ENCODE measurements at regions not wholly inside any gene's neighbourhood (a gene's known extent, or its start where the extent isn't known, plus 50 kb on each side); places are given as distances from the start of the nearest gene placed in this dataset.
"Not testable (repeated sequence)": the region's sequence is repeated elsewhere in the genome, so short reads cannot be mapped to it uniquely, and the experiment has no call there.

DNA sequence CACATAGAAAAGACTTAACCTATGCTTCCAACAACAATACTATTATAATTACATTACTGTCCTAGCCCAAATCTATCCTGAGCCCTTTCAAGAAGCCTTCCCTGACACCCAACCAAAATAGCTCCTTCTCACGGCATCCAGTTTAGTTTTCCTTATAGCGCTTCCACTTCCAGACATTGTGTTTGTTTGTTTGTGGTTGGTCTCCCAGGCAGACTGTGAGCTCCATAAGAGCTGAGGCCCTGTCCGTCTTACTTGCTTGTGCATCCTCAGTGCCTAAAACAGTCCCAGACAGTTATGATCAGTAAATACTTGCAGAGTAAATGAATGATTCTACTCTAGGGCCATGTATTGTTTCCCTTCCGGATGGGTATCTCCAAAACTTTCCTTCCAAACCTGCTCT is 68.1 kb upstream of the STARD13 start:
- Histone ChIP-seq H3K9ac (ENCODE audit: low read depth, low read length) (no peak overlapping the region), H3K4me1 (ENCODE audit: insufficient read depth, low read length) (no peaks in the 10 kb centered on the region), H3K27me3 (ENCODE audit: insufficient read depth, low read length) (peaks cover 44% of the 10 kb centered on the region), H3K4me3 (ENCODE audit: low read length) (no peak overlapping the region), H3K36me3 (ENCODE audit: insufficient read depth, low read depth, low read length) (no peaks in the 10 kb centered on the region), H3K9me3 (ENCODE audit: insufficient read depth, low read depth, low read length) (no peaks in the 10 kb centered on the region), H3K27ac (ENCODE audit: low read length) (no peak overlapping the region)

DNA sequence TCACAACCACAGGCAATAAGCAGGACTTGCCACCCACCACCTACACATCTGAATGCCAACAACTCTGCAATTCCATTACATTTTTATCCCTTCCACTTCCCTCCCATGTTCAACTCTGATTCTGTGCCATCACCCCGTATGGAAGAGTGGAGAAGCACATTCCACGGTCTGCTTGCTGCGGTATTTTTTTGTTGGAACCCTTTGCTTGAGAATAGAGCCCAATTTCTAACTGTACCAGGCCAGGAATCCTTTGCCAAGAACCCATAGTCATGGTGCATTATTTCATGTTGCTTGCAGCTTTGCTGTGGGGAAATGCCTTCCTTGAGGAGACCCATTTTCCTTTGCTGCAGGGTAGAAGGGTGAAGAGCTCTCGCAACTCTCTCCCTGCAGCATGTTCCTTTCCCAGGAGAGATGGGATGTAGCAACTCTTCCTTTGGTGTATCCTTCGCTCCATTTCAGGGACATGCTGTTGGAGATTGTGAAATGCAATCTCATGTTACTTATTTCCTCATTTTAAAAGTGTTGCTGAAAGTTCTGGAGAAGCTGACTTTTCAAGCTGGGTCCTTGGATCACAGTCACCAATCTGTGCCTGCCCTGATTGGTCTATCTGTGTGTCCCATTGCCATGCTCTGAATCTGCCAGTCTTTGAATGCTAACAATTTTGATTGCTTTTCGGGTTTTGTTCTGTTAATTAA is 69.8 kb upstream of the STARD13 start:
- H3K9me3 ChIP-seq (ENCODE audit: insufficient read depth, low read depth, low read length), result no peaks in the 10 kb centered on the region

DNA sequence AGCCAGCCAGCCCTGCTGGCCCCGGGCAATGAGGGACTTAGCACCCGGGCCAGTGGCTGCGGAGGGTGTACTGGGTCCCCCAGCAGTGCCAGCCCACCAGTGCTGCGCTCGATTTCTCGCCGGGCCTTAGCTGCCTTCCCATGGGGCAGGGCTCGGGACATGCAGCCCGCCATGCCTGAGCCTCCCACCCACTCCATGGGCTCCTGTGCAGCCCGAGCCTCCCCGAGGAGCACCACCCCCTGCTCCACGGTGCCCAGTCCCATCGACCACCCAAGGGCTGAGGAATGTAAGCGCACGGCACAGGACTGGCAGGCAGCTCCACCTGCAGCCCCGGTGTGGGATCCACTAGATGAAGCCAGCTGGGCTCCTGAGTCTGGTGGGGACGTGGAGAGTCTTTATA is 72.5 kb upstream of the STARD13 start:
- not testable (repeated sequence) for H3K36me3 ChIP-seq (ENCODE audit: insufficient read depth, low read depth, low read length); H3K4me3 ChIP-seq (ENCODE audit: low read length); H3K27me3 ChIP-seq (ENCODE audit: insufficient read depth, low read length); H3K4me1 ChIP-seq (ENCODE audit: insufficient read depth, low read length); H3K27ac ChIP-seq (ENCODE audit: low read length); H3K9me3 ChIP-seq (ENCODE audit: insufficient read depth, low read depth, low read length); H3K9ac ChIP-seq (ENCODE audit: low read depth, low read length)

More for the DNA sequence above, 69.8 kb upstream of the STARD13 start:
- Histone ChIP-seq H3K4me1 (ENCODE audit: insufficient read depth, low read length) (no peaks in the 10 kb centered on the region), H3K27ac (ENCODE audit: low read length) (no peak overlapping the region), H3K27me3 (ENCODE audit: insufficient read depth, low read length) (peaks cover 27% of the 10 kb centered on the region), H3K4me3 (ENCODE audit: low read length) (no peak overlapping the region), H3K9ac (ENCODE audit: low read depth, low read length) (no peak overlapping the region), H3K36me3 (ENCODE audit: insufficient read depth, low read depth, low read length) (no peaks in the 10 kb centered on the region)

DNA sequence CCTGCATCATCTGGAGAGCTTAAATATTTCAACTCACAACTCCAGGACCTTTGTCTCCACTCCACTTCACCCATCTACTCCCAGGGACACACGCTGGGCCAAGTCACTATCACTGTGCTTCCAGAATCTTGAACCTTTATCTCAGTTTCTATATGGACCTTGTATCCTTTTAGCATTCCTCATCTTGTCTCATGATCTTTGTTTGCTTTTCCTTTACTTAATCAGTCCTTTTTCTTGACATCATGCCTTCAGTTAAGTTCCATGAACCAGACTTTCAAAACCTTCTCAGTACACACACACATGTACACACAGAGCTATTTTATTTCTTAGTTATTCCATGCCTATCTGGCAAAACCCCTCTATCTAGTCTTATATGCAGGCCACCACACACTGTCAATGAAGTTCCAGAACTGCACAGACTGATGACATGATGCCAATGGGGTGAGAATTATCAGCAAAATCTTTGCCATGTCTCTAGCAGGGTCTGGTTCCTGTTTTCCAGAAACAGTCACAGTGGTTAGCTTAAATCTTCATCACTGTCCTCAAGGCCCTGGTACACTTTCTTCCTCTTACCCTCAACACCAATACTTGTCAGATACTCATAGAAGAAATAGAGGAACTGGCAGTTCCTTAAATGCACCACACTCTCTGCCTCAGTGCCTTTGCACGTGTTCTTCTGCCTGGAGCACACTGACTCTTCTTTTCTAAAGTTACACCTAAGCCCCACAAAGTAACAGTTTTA is 77.6 kb upstream of the STARD13 start:
- no peaks in the 10 kb centered on the region for H3K36me3 ChIP-seq (ENCODE audit: insufficient read depth, low read depth, low read length)

DNA sequence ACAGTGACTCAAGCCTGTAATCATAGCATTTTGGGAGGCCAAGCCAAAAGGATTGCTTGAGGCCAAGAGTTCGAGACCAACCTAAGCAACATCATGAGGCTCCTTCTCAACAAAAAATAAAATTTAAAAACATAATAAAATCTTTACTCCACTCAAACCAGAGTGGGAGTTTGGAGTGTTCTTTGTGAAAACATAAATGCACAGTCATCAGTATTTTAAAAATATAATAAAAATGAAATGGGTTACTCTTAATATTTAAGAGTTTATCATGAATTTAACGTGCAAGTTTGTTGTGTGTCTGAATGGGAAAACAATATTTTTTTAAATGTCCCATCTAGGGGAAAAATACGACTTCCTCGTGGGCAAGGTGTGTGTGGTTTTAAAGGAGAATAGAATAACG is 78.6 kb upstream of the STARD13 start:
- Histone ChIP-seq H3K9me3 (ENCODE audit: insufficient read depth, low read depth, low read length) (no peaks in the 10 kb centered on the region), H3K4me1 (ENCODE audit: insufficient read depth, low read length) (no peaks in the 10 kb centered on the region), H3K36me3 (ENCODE audit: insufficient read depth, low read depth, low read length) (no peaks in the 10 kb centered on the region)

More for the DNA sequence above, 77.6 kb upstream of the STARD13 start:
- no peak overlapping the region for H3K4me3 ChIP-seq (ENCODE audit: low read length)
- no peak overlapping the region for H3K9ac ChIP-seq (ENCODE audit: low read depth, low read length)
- H3K9me3 ChIP-seq (ENCODE audit: insufficient read depth, low read depth, low read length), result no peaks in the 10 kb centered on the region
- no peaks in the 10 kb centered on the region for H3K27me3 ChIP-seq (ENCODE audit: insufficient read depth, low read length)
- H3K4me1 ChIP-seq (ENCODE audit: insufficient read depth, low read length), result no peaks in the 10 kb centered on the region
- H3K27ac ChIP-seq (ENCODE audit: low read length), result no peak overlapping the region

DNA sequence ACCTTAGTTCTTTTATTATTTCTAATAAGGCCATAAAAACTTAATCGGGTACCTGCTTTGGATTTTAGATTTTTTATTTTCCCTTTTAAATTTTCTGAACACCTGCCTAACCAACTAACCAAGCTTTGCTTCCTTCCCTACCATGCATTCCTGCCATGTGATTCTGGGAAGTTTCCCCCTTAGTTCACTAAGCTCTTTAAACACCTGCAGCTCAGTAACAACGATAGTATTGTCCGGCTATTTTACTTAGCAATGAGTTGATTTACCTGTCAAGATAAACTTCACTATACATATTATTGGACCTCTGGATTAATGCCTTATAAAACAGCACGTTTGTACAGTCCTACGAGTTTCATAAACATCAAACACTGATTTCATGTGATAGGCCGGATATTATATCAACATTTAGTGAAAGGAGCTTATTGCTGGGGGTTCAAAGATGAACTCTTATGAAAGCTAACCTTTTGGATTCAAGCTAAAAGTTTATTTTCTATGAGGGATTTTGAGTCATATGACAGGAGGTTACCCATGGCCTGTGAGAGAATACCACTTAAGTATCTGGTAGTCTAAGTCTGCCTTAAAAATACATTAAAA is 81.0 kb upstream of the STARD13 start:
- Histone ChIP-seq H3K27ac (ENCODE audit: low read length) (no peak overlapping the region), H3K4me1 (ENCODE audit: insufficient read depth, low read length) (no peaks in the 10 kb centered on the region), H3K4me3 (ENCODE audit: low read length) (no peak overlapping the region), H3K27me3 (ENCODE audit: insufficient read depth, low read length) (no peaks in the 10 kb centered on the region), H3K9ac (ENCODE audit: low read depth, low read length) (no peak overlapping the region), H3K36me3 (ENCODE audit: insufficient read depth, low read depth, low read length) (no peaks in the 10 kb centered on the region), H3K9me3 (ENCODE audit: insufficient read depth, low read depth, low read length) (no peaks in the 10 kb centered on the region)

More for the DNA sequence above, 78.6 kb upstream of the STARD13 start:
- Histone ChIP-seq H3K9ac (ENCODE audit: low read depth, low read length) (no peak overlapping the region), H3K27ac (ENCODE audit: low read length) (no peak overlapping the region), H3K4me3 (ENCODE audit: low read length) (no peak overlapping the region), H3K27me3 (ENCODE audit: insufficient read depth, low read length) (no peaks in the 10 kb centered on the region)

DNA sequence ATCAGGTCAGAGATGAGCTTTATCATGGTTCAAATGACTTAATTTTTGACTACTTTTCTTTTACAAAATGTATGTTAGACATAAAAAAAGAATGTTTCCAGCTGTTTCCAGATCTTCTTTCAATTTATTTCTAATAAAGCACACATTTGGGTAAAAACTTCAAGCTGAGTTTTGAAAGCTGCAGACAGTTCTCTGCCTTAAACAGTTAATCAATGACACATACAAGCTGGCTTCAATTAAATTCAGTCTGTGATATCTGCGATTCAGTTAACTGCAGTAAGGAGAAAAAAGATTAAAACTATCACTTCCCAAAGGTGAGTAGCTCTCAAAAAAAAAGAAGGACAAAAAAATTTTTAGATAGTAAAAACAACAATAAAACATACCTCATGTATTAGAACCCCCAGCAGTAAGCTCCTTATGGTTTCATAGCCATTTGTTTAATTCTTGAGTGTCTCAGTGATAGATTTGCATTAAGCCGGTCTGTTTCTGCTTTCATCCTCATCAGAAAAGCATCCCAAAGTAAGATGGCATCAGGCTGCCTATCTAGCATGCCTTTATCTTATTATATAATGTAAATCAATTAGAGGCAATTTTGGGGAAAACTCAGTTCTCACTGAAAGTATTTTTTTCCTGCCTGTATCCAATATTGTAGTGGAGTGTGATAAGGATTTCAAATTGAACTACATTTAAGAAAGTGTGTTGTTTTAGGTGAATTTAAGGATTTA is 81.8 kb upstream of the STARD13 start:
- Histone ChIP-seq H3K4me1 (ENCODE audit: insufficient read depth, low read length) (no peaks in the 10 kb centered on the region), H3K9ac (ENCODE audit: low read depth, low read length) (no peak overlapping the region), H3K27ac (ENCODE audit: low read length) (no peak overlapping the region), H3K36me3 (ENCODE audit: insufficient read depth, low read depth, low read length) (no peaks in the 10 kb centered on the region), H3K9me3 (ENCODE audit: insufficient read depth, low read depth, low read length) (no peaks in the 10 kb centered on the region), H3K4me3 (ENCODE audit: low read length) (no peak overlapping the region), H3K27me3 (ENCODE audit: insufficient read depth, low read length) (no peaks in the 10 kb centered on the region)

DNA sequence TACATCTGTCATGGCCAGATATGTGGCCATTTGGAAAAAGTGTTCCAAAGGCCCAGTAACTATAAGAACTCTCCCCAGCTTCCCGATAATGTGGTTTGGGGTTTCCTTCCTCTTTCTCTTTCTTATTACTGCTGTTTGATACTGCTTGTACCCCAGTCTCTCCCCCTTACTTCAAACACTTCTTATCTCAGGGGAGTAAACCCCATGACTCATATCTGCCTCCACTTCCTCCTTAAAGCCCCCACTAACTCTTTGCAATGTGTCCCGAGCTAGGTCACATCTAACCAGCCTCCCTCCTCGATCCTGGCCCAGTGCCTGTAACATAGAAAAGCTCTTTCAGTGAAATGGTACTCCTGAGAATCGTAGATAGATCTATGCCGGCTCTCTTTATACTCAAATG is 82.4 kb upstream of the STARD13 start:
- H3K36me3 ChIP-seq (ENCODE audit: insufficient read depth, low read depth, low read length), result no peaks in the 10 kb centered on the region
- no peak overlapping the region for H3K4me3 ChIP-seq (ENCODE audit: low read length)
- H3K4me1 ChIP-seq (ENCODE audit: insufficient read depth, low read length), result no peaks in the 10 kb centered on the region
- no peak overlapping the region for H3K27ac ChIP-seq (ENCODE audit: low read length)
- H3K9me3 ChIP-seq (ENCODE audit: insufficient read depth, low read depth, low read length), result no peaks in the 10 kb centered on the region
- no peaks in the 10 kb centered on the region for H3K27me3 ChIP-seq (ENCODE audit: insufficient read depth, low read length)
- H3K9ac ChIP-seq (ENCODE audit: low read depth, low read length), result no peak overlapping the region

DNA sequence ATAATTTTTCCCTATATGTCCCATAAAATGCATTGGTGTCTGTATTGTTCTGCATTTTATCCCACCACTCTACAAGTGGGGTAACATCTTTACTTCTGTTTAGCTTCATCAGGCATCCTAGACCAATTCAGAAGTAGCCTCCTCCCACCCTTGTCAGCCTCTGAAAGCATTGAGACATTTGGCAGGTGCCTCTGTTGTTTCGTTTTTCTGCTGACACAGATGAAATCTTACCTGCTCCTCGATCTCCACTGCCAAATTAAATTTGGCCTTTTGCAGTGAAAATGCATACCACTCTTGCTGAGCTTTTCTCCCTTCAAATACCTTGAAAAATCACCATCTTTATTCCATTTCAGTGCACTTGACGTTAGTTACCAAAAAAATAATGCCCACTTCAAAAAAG is 83.5 kb upstream of the STARD13 start:
- Histone ChIP-seq H3K9ac (ENCODE audit: low read depth, low read length) (no peak overlapping the region), H3K4me3 (ENCODE audit: low read length) (no peak overlapping the region), H3K36me3 (ENCODE audit: insufficient read depth, low read depth, low read length) (no peaks in the 10 kb centered on the region), H3K27me3 (ENCODE audit: insufficient read depth, low read length) (no peaks in the 10 kb centered on the region), H3K9me3 (ENCODE audit: insufficient read depth, low read depth, low read length) (no peaks in the 10 kb centered on the region), H3K27ac (ENCODE audit: low read length) (no peak overlapping the region), H3K4me1 (ENCODE audit: insufficient read depth, low read length) (no peaks in the 10 kb centered on the region)

DNA sequence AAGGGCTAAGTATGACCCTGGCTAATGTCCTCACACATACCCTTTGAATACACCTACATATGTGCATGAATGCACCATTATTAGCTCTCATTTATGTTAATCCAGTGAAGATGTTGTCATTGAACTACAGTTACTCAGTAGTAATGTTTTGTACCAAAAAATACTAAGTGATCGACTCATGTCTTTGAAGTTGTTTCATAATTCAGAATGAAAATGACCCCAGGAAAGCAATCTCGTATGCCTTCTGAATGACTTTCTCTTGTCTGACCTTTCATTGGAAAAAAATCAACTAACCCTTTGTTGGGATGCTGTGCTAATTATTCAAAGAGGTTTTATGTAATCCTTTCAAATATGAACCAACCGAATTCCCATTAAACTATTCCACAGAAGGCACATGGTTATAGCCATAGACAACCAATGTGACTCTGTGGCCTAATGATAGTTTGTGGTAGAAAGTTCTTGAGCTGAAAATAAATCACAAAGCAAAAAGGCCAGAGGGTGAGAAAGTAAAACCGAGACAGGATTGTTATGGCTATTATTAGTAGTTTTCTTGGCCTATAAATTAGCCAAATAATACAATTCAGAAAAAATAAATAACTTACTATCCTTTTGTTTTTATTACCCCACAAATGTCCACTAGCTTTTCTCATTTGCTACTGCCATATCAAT is 86.8 kb upstream of the STARD13 start:
- H3K27me3 ChIP-seq (ENCODE audit: insufficient read depth, low read length), result no peaks in the 10 kb centered on the region
- H3K4me3 ChIP-seq (ENCODE audit: low read length), result no peak overlapping the region
- no peaks in the 10 kb centered on the region for H3K36me3 ChIP-seq (ENCODE audit: insufficient read depth, low read depth, low read length)
- no peak overlapping the region for H3K27ac ChIP-seq (ENCODE audit: low read length)
- H3K9me3 ChIP-seq (ENCODE audit: insufficient read depth, low read depth, low read length), result no peaks in the 10 kb centered on the region
- no peak overlapping the region for H3K9ac ChIP-seq (ENCODE audit: low read depth, low read length)
- no peaks in the 10 kb centered on the region for H3K4me1 ChIP-seq (ENCODE audit: insufficient read depth, low read length)

DNA sequence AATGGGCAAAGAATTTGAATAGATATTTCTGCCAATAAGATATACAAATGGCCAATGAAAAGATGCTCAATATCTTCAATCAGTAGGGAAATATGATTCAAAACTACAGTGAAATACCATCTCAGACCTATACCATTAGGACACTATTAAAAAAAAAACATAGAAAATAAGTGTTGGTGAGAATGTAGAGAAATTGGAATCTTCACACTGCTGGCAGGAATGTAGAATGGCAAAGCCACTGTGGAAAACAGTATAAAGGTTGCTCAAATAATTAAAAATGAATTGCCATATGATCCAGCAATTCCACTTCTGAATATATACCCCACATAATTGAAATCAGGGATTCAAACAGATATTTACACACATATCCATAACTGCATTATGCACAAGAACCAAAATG is 88.1 kb upstream of the STARD13 start:
- Histone ChIP-seq H3K27me3 (ENCODE audit: insufficient read depth, low read length) (no peaks in the 10 kb centered on the region), H3K27ac (ENCODE audit: low read length) (no peak overlapping the region), H3K36me3 (ENCODE audit: insufficient read depth, low read depth, low read length) (no peaks in the 10 kb centered on the region), H3K4me1 (ENCODE audit: insufficient read depth, low read length) (no peaks in the 10 kb centered on the region), H3K9ac (ENCODE audit: low read depth, low read length) (no peak overlapping the region), H3K9me3 (ENCODE audit: insufficient read depth, low read depth, low read length) (no peaks in the 10 kb centered on the region), H3K4me3 (ENCODE audit: low read length) (no peak overlapping the region)
